Activated CD4-positive, alpha-beta memory T cell treated with anti-CD3 and anti-CD28 coated beads for 36 hours (primary cell): ENCODE measurements at regions not wholly inside any gene's neighbourhood (a gene's known extent, or its start where the extent isn't known, plus 50 kb on each side); places are given as distances from the start of the nearest gene placed in this dataset.

Source experiments
- CTCF ChIA-PET: fragments of 350-600 bp; sonication (Branson Sonifier 250); formaldehyde crosslinking; loops from one replicate; lab custom pipeline; 2021; ENCODE audit warnings: antibody characterized with exemption, inconsistent platforms; lab: Charles Lee
- POLR2A ChIA-PET: fragments of 350-600 bp; sonication (Branson Sonifier 250); formaldehyde crosslinking; loops from one replicate; lab custom pipeline; 2021; ENCODE audit warnings: antibody characterized with exemption; lab: Charles Lee
- DNase-seq: peaks from one replicate; pipeline ENCODE4 v3.0.0-alpha.2; 2020
- H3K27ac Mint-ChIP-seq: one replicate; pipeline ENCODE4 v1.8.0; 2021; ENCODE audit warnings: mixed read lengths
- H3K27me3 Mint-ChIP-seq: one replicate; pipeline ENCODE4 v1.8.0; 2021; ENCODE audit warnings: mixed read lengths
- H3K36me3 Mint-ChIP-seq: one replicate; pipeline ENCODE4 v1.8.0; 2021; ENCODE audit warnings: mixed read lengths
- H3K4me1 Mint-ChIP-seq: one replicate; pipeline ENCODE4 v1.8.0; 2021; ENCODE audit warnings: low read depth, mixed read lengths
- H3K4me3 Mint-ChIP-seq: one replicate; pipeline ENCODE4 v1.8.0; 2021; ENCODE audit warnings: mild to moderate bottlenecking, mixed read lengths
- H3K9me3 Mint-ChIP-seq: one replicate; pipeline ENCODE4 v1.8.0; 2021; ENCODE audit warnings: mixed read lengths
- intact Hi-C: fragments of 100-400 bp; cut with micrococcal nuclease; formaldehyde crosslinking; loops from one replicate; pipeline ENCODE4 v1.15.1; 2023

- no peak for DNase-seq
- Mint-ChIP-seq H3K4me3 (no peak overlapping the region), H3K9me3 (no peaks in the 10 kb centered on the region), H3K27ac (no peak overlapping the region), H3K4me1 (peaks cover 59% of the 10 kb centered on the region), H3K36me3 (peaks cover 8% of the 10 kb centered on the region), H3K27me3 (no peaks in the 10 kb centered on the region)
- ChIA-PET CTCF (no interaction called here), POLR2A (no interaction called here)
- intact Hi-C loops, result no loop called here
These were observed 107.6 kb upstream of the ARHGEF3 start for GRCh38 chr3:56909349-56909748.

- Mint-ChIP-seq H3K4me3 (no peak overlapping the region), H3K4me1 (peaks cover 53% of the 10 kb centered on the region), H3K27me3 (no peaks in the 10 kb centered on the region), H3K36me3 (peaks cover 6% of the 10 kb centered on the region), H3K9me3 (no peaks in the 10 kb centered on the region), H3K27ac (no peak overlapping the region)
- intact Hi-C loops, result no loop called here
- DNase-seq, result no peak
- CTCF ChIA-PET, result interaction anchor here (1.4 kb wide), 1 partner anchor 88 kb away, joined by 4 read pairs; no protein-coding TSS in a partner anchor
- POLR2A ChIA-PET, result no interaction called here
These were observed 106.3 kb upstream of the ARHGEF3 start for GRCh38 chr3:56908004-56908403.

GRCh38 chr3:56904552-56905215, 102.9 kb upstream of the ARHGEF3 start:
- intact Hi-C loops, result no loop called here
- H3K9me3 Mint-ChIP-seq, result no peaks in the 10 kb centered on the region
- peaks cover 5% of the 10 kb centered on the region for H3K36me3 Mint-ChIP-seq
- H3K4me1 Mint-ChIP-seq, result peaks cover 72% of the 10 kb centered on the region
- POLR2A ChIA-PET, result no interaction called here
- DNase-seq, result no peak
- H3K27me3 Mint-ChIP-seq, result no peaks in the 10 kb centered on the region
- H3K4me3 Mint-ChIP-seq, result no peak overlapping the region
- CTCF ChIA-PET, result no interaction called here
- H3K27ac Mint-ChIP-seq, result no peak overlapping the region

- intact Hi-C loops, result no loop called here
- Mint-ChIP-seq H3K9me3 (no peaks in the 10 kb centered on the region), H3K4me3 (no peak overlapping the region), H3K27ac (no peak overlapping the region), H3K4me1 (peaks cover 65% of the 10 kb centered on the region), H3K36me3 (no peaks in the 10 kb centered on the region), H3K27me3 (no peaks in the 10 kb centered on the region)
- ChIA-PET POLR2A (interaction anchor here (1.0 kb wide), 2 partner anchors 11 to 14 kb away, joined by 3 to 4 read pairs; no protein-coding TSS in a partner anchor), CTCF (interaction anchor here (0.7 to 1.4 kb wide), 2 partner anchors 16 to 19 kb away, joined by 3 to 4 read pairs; no protein-coding TSS in a partner anchor)
- no peak for DNase-seq
These were observed 101.6 kb upstream of the ARHGEF3 start for GRCh38 chr3:56903231-56903782.

GRCh38 chr3:56902468-56903160, 100.9 kb upstream of the ARHGEF3 start:
- ChIA-PET CTCF (interaction anchor here (1.4 kb wide), 2 partner anchors 13 to 15 kb away, joined by 3 to 7 read pairs; no protein-coding TSS in a partner anchor), POLR2A (interaction anchor here (1.0 kb wide), 3 partner anchors 12 to 14 kb away, joined by 3 to 4 read pairs (median 3); no protein-coding TSS in a partner anchor)
- Mint-ChIP-seq H3K36me3 (no peaks in the 10 kb centered on the region), H3K4me3 (no peak overlapping the region), H3K27me3 (no peaks in the 10 kb centered on the region), H3K27ac (no peak overlapping the region), H3K9me3 (no peaks in the 10 kb centered on the region), H3K4me1 (peaks cover 58% of the 10 kb centered on the region)
- no peak for DNase-seq
- intact Hi-C loops, result no loop called here

GRCh38 chr3:56900801-56901200, 99.1 kb upstream of the ARHGEF3 start:
- intact Hi-C loops, result no loop called here
- H3K4me3 Mint-ChIP-seq, result no peak overlapping the region
- ChIA-PET POLR2A (no interaction called here), CTCF (interaction anchor here (0.6 kb wide), 1 partner anchor 87 kb away, joined by 3 read pairs; no protein-coding TSS in a partner anchor)
- no peak overlapping the region for H3K27ac Mint-ChIP-seq
- no peaks in the 10 kb centered on the region for H3K27me3 Mint-ChIP-seq
- H3K9me3 Mint-ChIP-seq, result no peaks in the 10 kb centered on the region
- H3K4me1 Mint-ChIP-seq, result peaks cover 57% of the 10 kb centered on the region
- no peaks in the 10 kb centered on the region for H3K36me3 Mint-ChIP-seq
- DNase-seq, result no peak

- CTCF ChIA-PET, result no interaction called here
- H3K36me3 Mint-ChIP-seq, result no peaks in the 10 kb centered on the region
These were observed 98.1 kb upstream of the ARHGEF3 start for GRCh38 chr3:56899851-56900250.

GRCh38 chr3:56899078-56899477, 97.3 kb upstream of the ARHGEF3 start:
- no peak overlapping the region for H3K4me3 Mint-ChIP-seq
- ChIA-PET POLR2A (no interaction called here), CTCF (no interaction called here)
- H3K9me3 Mint-ChIP-seq, result no peaks in the 10 kb centered on the region
- intact Hi-C loops, result no loop called here
- H3K27me3 Mint-ChIP-seq, result no peaks in the 10 kb centered on the region
- H3K27ac Mint-ChIP-seq, result no peak overlapping the region
- H3K4me1 Mint-ChIP-seq, result peaks cover 60% of the 10 kb centered on the region
- no peak for DNase-seq
- H3K36me3 Mint-ChIP-seq, result no peaks in the 10 kb centered on the region

More at GRCh38 chr3:56899851-56900250, 98.1 kb upstream of the ARHGEF3 start:
- DNase-seq, result no peak
- peaks cover 58% of the 10 kb centered on the region for H3K4me1 Mint-ChIP-seq
- H3K9me3 Mint-ChIP-seq, result no peaks in the 10 kb centered on the region
- intact Hi-C loops, result no loop called here
- no peaks in the 10 kb centered on the region for H3K27me3 Mint-ChIP-seq
- no peak overlapping the region for H3K27ac Mint-ChIP-seq
- no peak overlapping the region for H3K4me3 Mint-ChIP-seq
- POLR2A ChIA-PET, result no interaction called here

GRCh38 chr3:56896357-56896756, 94.6 kb upstream of the ARHGEF3 start:
- no peak for DNase-seq
- Mint-ChIP-seq H3K9me3 (no peaks in the 10 kb centered on the region), H3K27ac (no peak overlapping the region), H3K36me3 (no peaks in the 10 kb centered on the region), H3K27me3 (no peaks in the 10 kb centered on the region), H3K4me1 (peaks cover 59% of the 10 kb centered on the region), H3K4me3 (no peak overlapping the region)
- POLR2A ChIA-PET, result no interaction called here
- CTCF ChIA-PET, result interaction anchor here (1.3 kb wide), 1 partner anchor 13 kb away, joined by 3 read pairs; no protein-coding TSS in a partner anchor
- intact Hi-C loops, result no loop called here

- Mint-ChIP-seq H3K4me3 (peak overlapping the region; percentile 29), H3K36me3 (no peaks in the 10 kb centered on the region), H3K9me3 (no peaks in the 10 kb centered on the region), H3K27me3 (no peaks in the 10 kb centered on the region), H3K4me1 (peaks cover 59% of the 10 kb centered on the region), H3K27ac (peak overlapping the region; percentile 18)
- DNase-seq, result peak; percentile 51
- ChIA-PET CTCF (interaction anchor here (1.3 kb wide), 1 partner anchor 11 kb away, joined by 3 read pairs; no protein-coding TSS in a partner anchor), POLR2A (interaction anchor here (1.7 kb wide), 1 partner anchor 20 kb away, joined by 4 read pairs; no protein-coding TSS in a partner anchor)
- intact Hi-C loops, result loop anchor here (2.0 kb wide), 1 partner anchor 16 kb away; no protein-coding TSS in a partner anchor
These were observed 93.2 kb upstream of the ARHGEF3 start for GRCh38 chr3:56894881-56895431.

- Mint-ChIP-seq H3K27me3 (no peaks in the 10 kb centered on the region), H3K9me3 (no peaks in the 10 kb centered on the region), H3K4me1 (peaks cover 84% of the 10 kb centered on the region), H3K36me3 (no peaks in the 10 kb centered on the region), H3K27ac (peak overlapping the region; percentile 31), H3K4me3 (peak overlapping the region; percentile 25)
- POLR2A ChIA-PET, result interaction anchor here (0.7 to 2.5 kb wide), 3 partner anchors 26 to 78 kb away, joined by 3 to 9 read pairs (median 3); no protein-coding TSS in a partner anchor
- DNase-seq, result no peak
- CTCF ChIA-PET, result interaction anchor here (0.6 to 2.4 kb wide), 5 partner anchors 26 to 1579 kb away, joined by 3 to 6 read pairs (median 3); no protein-coding TSS in a partner anchor
- intact Hi-C loops, result no loop called here
These were observed 88.8 kb upstream of the ARHGEF3 start for GRCh38 chr3:56890448-56891091.
